ENCODE measurements at regions not wholly inside any gene's neighbourhood (a gene's known extent, or its start where the extent isn't known, plus 50 kb on each side); places are given as distances from the start of the nearest gene placed in this dataset.

DNA sequence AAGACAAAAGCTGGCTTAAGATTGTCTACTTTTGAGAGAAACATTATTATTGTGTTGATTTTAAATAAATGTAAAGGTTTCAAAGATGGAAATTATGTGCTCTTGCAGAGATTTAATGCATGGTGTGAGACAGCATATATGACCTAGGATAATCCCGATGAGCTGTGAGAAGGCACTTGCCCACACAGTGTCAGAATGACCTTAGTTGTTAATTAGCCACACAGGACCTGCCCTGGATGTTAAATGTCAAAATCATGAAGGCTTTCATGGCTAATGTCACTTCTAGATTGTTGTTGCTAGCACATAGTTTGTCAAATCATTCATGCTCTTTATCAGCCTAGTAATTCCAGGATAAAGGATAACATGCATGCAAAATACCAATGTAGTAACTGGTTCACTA lies 135.3 kb upstream of the GAP43 start:
- no peak overlapping the region for H3K4me3 ChIP-seq (ENCODE audit: insufficient read depth, low read depth, low read length)
- H2BK15ac ChIP-seq (ENCODE audit: low read depth, low read length) = no peak overlapping the region
- H2AK9ac ChIP-seq (replicated peaks; ENCODE audit: low read depth, low read length, poor library complexity) = no peak overlapping the region
- dilution Hi-C loops (cut with HindIII; ENCODE audit: low sequenced_read_pairs, unreplicated experiment) = no loop called here
- no peaks in the 10 kb centered on the region for H3K79me1 ChIP-seq (ENCODE audit: low read depth in 1 of 2, low read length in 2 of 2)
- no peak overlapping the region for H2BK5ac ChIP-seq (ENCODE audit: low read depth, low read length, poor library complexity, severe bottlenecking)
- TF ChIP-seq RCOR1 (IDR thresholded peaks at IDR 0.05; ENCODE audit: insufficient replicate concordance, low read length) = no peak
- TF ChIP-seq, protein P1, sequence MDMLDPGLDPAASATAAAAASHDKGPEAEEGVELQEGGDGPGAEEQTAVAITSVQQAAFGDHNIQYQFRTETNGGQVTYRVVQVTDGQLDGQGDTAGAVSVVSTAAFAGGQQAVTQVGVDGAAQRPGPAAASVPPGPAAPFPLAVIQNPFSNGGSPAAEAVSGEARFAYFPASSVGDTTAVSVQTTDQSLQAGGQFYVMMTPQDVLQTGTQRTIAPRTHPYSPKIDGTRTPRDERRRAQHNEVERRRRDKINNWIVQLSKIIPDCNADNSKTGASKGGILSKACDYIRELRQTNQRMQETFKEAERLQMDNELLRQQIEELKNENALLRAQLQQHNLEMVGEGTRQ (IDR thresholded peaks at IDR 0.05; ENCODE audit: low read depth, low read length) = no peak
- TF ChIP-seq RFX5 (IDR thresholded peaks at IDR 0.05; ENCODE audit: low read depth, low read length) = no peak
- TF ChIP-seq, protein P2, sequence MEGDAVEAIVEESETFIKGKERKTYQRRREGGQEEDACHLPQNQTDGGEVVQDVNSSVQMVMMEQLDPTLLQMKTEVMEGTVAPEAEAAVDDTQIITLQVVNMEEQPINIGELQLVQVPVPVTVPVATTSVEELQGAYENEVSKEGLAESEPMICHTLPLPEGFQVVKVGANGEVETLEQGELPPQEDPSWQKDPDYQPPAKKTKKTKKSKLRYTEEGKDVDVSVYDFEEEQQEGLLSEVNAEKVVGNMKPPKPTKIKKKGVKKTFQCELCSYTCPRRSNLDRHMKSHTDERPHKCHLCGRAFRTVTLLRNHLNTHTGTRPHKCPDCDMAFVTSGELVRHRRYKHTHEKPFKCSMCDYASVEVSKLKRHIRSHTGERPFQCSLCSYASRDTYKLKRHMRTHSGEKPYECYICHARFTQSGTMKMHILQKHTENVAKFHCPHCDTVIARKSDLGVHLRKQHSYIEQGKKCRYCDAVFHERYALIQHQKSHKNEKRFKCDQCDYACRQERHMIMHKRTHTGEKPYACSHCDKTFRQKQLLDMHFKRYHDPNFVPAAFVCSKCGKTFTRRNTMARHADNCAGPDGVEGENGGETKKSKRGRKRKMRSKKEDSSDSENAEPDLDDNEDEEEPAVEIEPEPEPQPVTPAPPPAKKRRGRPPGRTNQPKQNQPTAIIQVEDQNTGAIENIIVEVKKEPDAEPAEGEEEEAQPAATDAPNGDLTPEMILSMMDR (conservative IDR thresholded peaks at IDR 0.05; ENCODE audit: low read depth, low read length) = no peak
- TF ChIP-seq MXI1 (IDR thresholded peaks at IDR 0.05; ENCODE audit: borderline replicate concordance, low read depth, low read length) = no peak
- TF ChIP-seq, protein P3, sequence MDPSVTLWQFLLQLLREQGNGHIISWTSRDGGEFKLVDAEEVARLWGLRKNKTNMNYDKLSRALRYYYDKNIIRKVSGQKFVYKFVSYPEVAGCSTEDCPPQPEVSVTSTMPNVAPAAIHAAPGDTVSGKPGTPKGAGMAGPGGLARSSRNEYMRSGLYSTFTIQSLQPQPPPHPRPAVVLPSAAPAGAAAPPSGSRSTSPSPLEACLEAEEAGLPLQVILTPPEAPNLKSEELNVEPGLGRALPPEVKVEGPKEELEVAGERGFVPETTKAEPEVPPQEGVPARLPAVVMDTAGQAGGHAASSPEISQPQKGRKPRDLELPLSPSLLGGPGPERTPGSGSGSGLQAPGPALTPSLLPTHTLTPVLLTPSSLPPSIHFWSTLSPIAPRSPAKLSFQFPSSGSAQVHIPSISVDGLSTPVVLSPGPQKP (IDR thresholded peaks at IDR 0.05; ENCODE audit: borderline replicate concordance, low read depth, low read length) = no peak
- TF ChIP-seq NFE2L2 (IDR thresholded peaks at IDR 0.05; ENCODE audit: low read depth, low read length) = no peak
- TF ChIP-seq BHLHE40 (IDR thresholded peaks at IDR 0.05; ENCODE audit: low read depth, low read length) = no peak
- no peak for TF ChIP-seq RAD21 (IDR thresholded peaks at IDR 0.05; ENCODE audit: low read length)
- no peak for TF ChIP-seq CHD1 (IDR thresholded peaks at IDR 0.05; ENCODE audit: low read depth, low read length)
- no peak for TF ChIP-seq SMC3 (IDR thresholded peaks at IDR 0.05; ENCODE audit: low read depth, low read length)
- TF ChIP-seq MAZ (IDR thresholded peaks at IDR 0.05; ENCODE audit: borderline replicate concordance, low read depth, low read length) = no peak
- no peak for TF ChIP-seq POLR2A (IDR thresholded peaks at IDR 0.05; ENCODE audit: low read depth, low read length)
- TF ChIP-seq FOS (IDR thresholded peaks at IDR 0.05; ENCODE audit: low read depth, low read length) = no peak
- TF ChIP-seq CEBPB (IDR thresholded peaks at IDR 0.05; ENCODE audit: low read depth, low read length) = no peak
- TF ChIP-seq MAFK (IDR thresholded peaks at IDR 0.05; ENCODE audit: low read depth, low read length) = no peak
- no peaks in the 10 kb centered on the region for H3K4me1 ChIP-seq (ENCODE audit: control insufficient read depth, insufficient read depth, low read length)
- H4K91ac ChIP-seq (ENCODE audit: insufficient read depth, low read depth, low read length) = no peak overlapping the region
- no peak overlapping the region for H2AK5ac ChIP-seq (ENCODE audit: low read depth, low read length)
- no peak overlapping the region for H3K14ac ChIP-seq (replicated peaks; ENCODE audit: low read depth, low read length)
- peaks cover 9% of the 10 kb centered on the region for H3K27me3 ChIP-seq (ENCODE audit: control insufficient read depth, insufficient read depth, low read length)
- ChIA-PET POLR2A (ENCODE audit: unreplicated experiment) (no interaction called here), CTCF (no interaction called here)
- no TSS peak for BruUV-seq (replicated peaks)
- H3K36me3 ChIP-seq (ENCODE audit: control insufficient read depth, insufficient read depth, low read length) = no peaks in the 10 kb centered on the region
- H3K4ac ChIP-seq (ENCODE audit: low read depth, low read length) = no peak overlapping the region
- in situ Hi-C loops (cut with MboI; ENCODE audit: low sequenced_read_pairs) = no loop called here
- no peak overlapping the region for H3K23ac ChIP-seq (ENCODE audit: low read depth, low read length)
- no peak overlapping the region for H3K27ac ChIP-seq (ENCODE audit: insufficient read depth, low read length)
- H4K8ac ChIP-seq (ENCODE audit: low read depth in 2 of 2, low read length in 2 of 2) = no peak overlapping the region
- ATAC-seq (ENCODE audit: low read depth) = no peak
- H3K9ac ChIP-seq (ENCODE audit: low read depth, low read length) = no peak overlapping the region
- H3K4me2 ChIP-seq (ENCODE audit: low read depth, low read length) = no peak overlapping the region
- H2BK120ac ChIP-seq (ENCODE audit: low read depth, low read length) = no peak overlapping the region
- intact Hi-C loops (cut with micrococcal nuclease) = no loop called here
- no peak overlapping the region for H2AFZ ChIP-seq (replicated peaks; ENCODE audit: low read length, poor library complexity)
- no peaks in the 10 kb centered on the region for H4K20me1 ChIP-seq (ENCODE audit: insufficient read depth, low read length)
- no peak overlapping the region for H2BK20ac ChIP-seq (ENCODE audit: low read depth, low read length)
- H3K18ac ChIP-seq (ENCODE audit: low read depth, low read length) = no peak overlapping the region
- H3K9me3 ChIP-seq (ENCODE audit: control insufficient read depth, insufficient read depth, low read length) = no peaks in the 10 kb centered on the region
- H3K9me1 ChIP-seq (ENCODE audit: insufficient read depth, low read length) = no peaks in the 10 kb centered on the region
- no peak overlapping the region for H4K5ac ChIP-seq (ENCODE audit: low read depth, low read length)
- WGBS, 2 experiments (ENCODE audit: extremely low coverage in 2 of 2, insufficient read length in 1 of 2) = no CpG with 5 or more reads among the region's 1 CpG
- no peak for DNase-seq
- H3K56ac ChIP-seq (ENCODE audit: extremely low read depth, insufficient read depth, low read length) = no peak overlapping the region
